ENCODE measurements at regions not wholly inside any gene's neighbourhood (a gene's known extent, or its start where the extent isn't known, plus 50 kb on each side); places are given as distances from the start of the nearest gene placed in this dataset.

GRCh38 chr12:75715323-75715644 is 203.9 kb upstream of the KRR1 start:
- no peaks in the 10 kb centered on the region for H3K36me3 Mint-ChIP-seq (ENCODE audit: low read depth)
- H3K27ac Mint-ChIP-seq, result no peak overlapping the region
- intact Hi-C loops (cut with micrococcal nuclease), result no loop called here
- H3K4me1 Mint-ChIP-seq (ENCODE audit: low read depth), result peaks cover 3% of the 10 kb centered on the region
- H3K4me3 Mint-ChIP-seq, result no peak overlapping the region
- DNase-seq, result no peak
- no peaks in the 10 kb centered on the region for H3K9me3 Mint-ChIP-seq
- CTCF ChIA-PET, result no interaction called here
- H3K27me3 Mint-ChIP-seq (ENCODE audit: low read depth), result no peaks in the 10 kb centered on the region

GRCh38 chr12:75714462-75715322 is 203.3 kb upstream of the KRR1 start:
- no peak for DNase-seq
- intact Hi-C loops (cut with micrococcal nuclease), result no loop called here
- CTCF ChIA-PET, result no interaction called here
- no peaks in the 10 kb centered on the region for H3K36me3 Mint-ChIP-seq (ENCODE audit: low read depth)
- H3K27ac Mint-ChIP-seq, result no peak overlapping the region
- no peaks in the 10 kb centered on the region for H3K27me3 Mint-ChIP-seq (ENCODE audit: low read depth)
- peaks cover 3% of the 10 kb centered on the region for H3K4me1 Mint-ChIP-seq (ENCODE audit: low read depth)
- H3K4me3 Mint-ChIP-seq, result no peak overlapping the region
- H3K9me3 Mint-ChIP-seq, result no peaks in the 10 kb centered on the region

GRCh38 chr12:75713434-75713833 is 202.0 kb upstream of the KRR1 start:
- Mint-ChIP-seq H3K9me3 (no peaks in the 10 kb centered on the region), H3K27ac (no peak overlapping the region), H3K36me3 (ENCODE audit: low read depth) (no peaks in the 10 kb centered on the region), H3K4me3 (no peak overlapping the region), H3K27me3 (ENCODE audit: low read depth) (no peaks in the 10 kb centered on the region), H3K4me1 (ENCODE audit: low read depth) (peaks cover 3% of the 10 kb centered on the region)
- CTCF ChIA-PET, result no interaction called here
- no peak for DNase-seq
- intact Hi-C loops (cut with micrococcal nuclease), result no loop called here

GRCh38 chr12:75712223-75712622 is 200.8 kb upstream of the KRR1 start:
- H3K9me3 Mint-ChIP-seq, result no peaks in the 10 kb centered on the region
- no peak for DNase-seq
- no peak overlapping the region for H3K4me3 Mint-ChIP-seq
- intact Hi-C loops (cut with micrococcal nuclease), result no loop called here
- CTCF ChIA-PET, result no interaction called here
- H3K27me3 Mint-ChIP-seq (ENCODE audit: low read depth), result no peaks in the 10 kb centered on the region
- no peak overlapping the region for H3K27ac Mint-ChIP-seq
- peaks cover 3% of the 10 kb centered on the region for H3K4me1 Mint-ChIP-seq (ENCODE audit: low read depth)
- no peaks in the 10 kb centered on the region for H3K36me3 Mint-ChIP-seq (ENCODE audit: low read depth)

- H3K27ac Mint-ChIP-seq, result no peak overlapping the region
- no peak for DNase-seq
- no peaks in the 10 kb centered on the region for H3K9me3 Mint-ChIP-seq
- H3K4me1 Mint-ChIP-seq (ENCODE audit: low read depth), result peaks cover 3% of the 10 kb centered on the region
- intact Hi-C loops (cut with micrococcal nuclease), result no loop called here
- H3K4me3 Mint-ChIP-seq, result no peak overlapping the region
- H3K36me3 Mint-ChIP-seq (ENCODE audit: low read depth), result no peaks in the 10 kb centered on the region
- H3K27me3 Mint-ChIP-seq (ENCODE audit: low read depth), result no peaks in the 10 kb centered on the region
- CTCF ChIA-PET, result no interaction called here
These were observed 199.9 kb upstream of the KRR1 start for GRCh38 chr12:75711271-75711670.

- Mint-ChIP-seq H3K36me3 (ENCODE audit: low read depth) (no peaks in the 10 kb centered on the region), H3K27ac (no peak overlapping the region), H3K4me1 (ENCODE audit: low read depth) (peaks cover 3% of the 10 kb centered on the region), H3K4me3 (no peak overlapping the region), H3K27me3 (ENCODE audit: low read depth) (no peaks in the 10 kb centered on the region), H3K9me3 (no peaks in the 10 kb centered on the region)
- CTCF ChIA-PET, result interaction anchor here (0.7 kb wide), 2 partner anchors 179 to 264 kb away, joined by 3 to 8 read pairs; no protein-coding TSS in a partner anchor
- intact Hi-C loops (cut with micrococcal nuclease), result no loop called here
- no peak for DNase-seq
These were observed 199.1 kb upstream of the KRR1 start for GRCh38 chr12:75710361-75711069.

- H3K9me3 Mint-ChIP-seq, result no peaks in the 10 kb centered on the region
- CTCF ChIA-PET, result no interaction called here
- H3K27ac Mint-ChIP-seq, result no peak overlapping the region
- intact Hi-C loops (cut with micrococcal nuclease), result no loop called here
- no peaks in the 10 kb centered on the region for H3K27me3 Mint-ChIP-seq (ENCODE audit: low read depth)
- DNase-seq, result no peak
- no peak overlapping the region for H3K4me3 Mint-ChIP-seq
- peaks cover 3% of the 10 kb centered on the region for H3K4me1 Mint-ChIP-seq (ENCODE audit: low read depth)
- H3K36me3 Mint-ChIP-seq (ENCODE audit: low read depth), result no peaks in the 10 kb centered on the region
These were observed 198.1 kb upstream of the KRR1 start for GRCh38 chr12:75709503-75709902.

GRCh38 chr12:75708802-75709201 is 197.4 kb upstream of the KRR1 start:
- Mint-ChIP-seq H3K36me3 (ENCODE audit: low read depth) (no peaks in the 10 kb centered on the region), H3K9me3 (no peaks in the 10 kb centered on the region), H3K27ac (no peak overlapping the region), H3K4me1 (ENCODE audit: low read depth) (peaks cover 3% of the 10 kb centered on the region), H3K27me3 (ENCODE audit: low read depth) (no peaks in the 10 kb centered on the region), H3K4me3 (no peak overlapping the region)
- CTCF ChIA-PET, result no interaction called here
- no peak for DNase-seq
- intact Hi-C loops (cut with micrococcal nuclease), result no loop called here

GRCh38 chr12:75707983-75708382 is 196.6 kb upstream of the KRR1 start:
- CTCF ChIA-PET, result no interaction called here
- Mint-ChIP-seq H3K27ac (no peak overlapping the region), H3K27me3 (ENCODE audit: low read depth) (no peaks in the 10 kb centered on the region), H3K4me3 (no peak overlapping the region), H3K4me1 (ENCODE audit: low read depth) (no peaks in the 10 kb centered on the region), H3K9me3 (no peaks in the 10 kb centered on the region), H3K36me3 (ENCODE audit: low read depth) (no peaks in the 10 kb centered on the region)
- intact Hi-C loops (cut with micrococcal nuclease), result no loop called here
- DNase-seq, result no peak

- Mint-ChIP-seq H3K9me3 (no peaks in the 10 kb centered on the region), H3K4me3 (no peak overlapping the region), H3K27ac (no peak overlapping the region), H3K4me1 (ENCODE audit: low read depth) (peaks cover 6% of the 10 kb centered on the region), H3K27me3 (ENCODE audit: low read depth) (no peaks in the 10 kb centered on the region), H3K36me3 (ENCODE audit: low read depth) (no peaks in the 10 kb centered on the region)
- CTCF ChIA-PET, result no interaction called here
- intact Hi-C loops (cut with micrococcal nuclease), result no loop called here
- DNase-seq, result no peak
These were observed 195.6 kb upstream of the KRR1 start for GRCh38 chr12:75706786-75707605.

GRCh38 chr12:75705749-75706711 is 194.6 kb upstream of the KRR1 start:
- H3K9me3 Mint-ChIP-seq, result no peaks in the 10 kb centered on the region
- H3K27ac Mint-ChIP-seq, result no peak overlapping the region

GRCh38 chr12:75704664-75705063 is 193.3 kb upstream of the KRR1 start:
- CTCF ChIA-PET, result no interaction called here
- Mint-ChIP-seq H3K9me3 (no peaks in the 10 kb centered on the region), H3K27me3 (ENCODE audit: low read depth) (no peaks in the 10 kb centered on the region), H3K4me1 (ENCODE audit: low read depth) (peaks cover 7% of the 10 kb centered on the region), H3K36me3 (ENCODE audit: low read depth) (no peaks in the 10 kb centered on the region), H3K27ac (no peak overlapping the region), H3K4me3 (no peak overlapping the region)
- intact Hi-C loops (cut with micrococcal nuclease), result loop anchor here (5.0 kb wide), 1 partner anchor 88 kb away; no protein-coding TSS in a partner anchor
- no peak for DNase-seq

More at GRCh38 chr12:75705749-75706711, 194.6 kb upstream of the KRR1 start:
- Mint-ChIP-seq H3K4me1 (ENCODE audit: low read depth) (peaks cover 7% of the 10 kb centered on the region), H3K27me3 (ENCODE audit: low read depth) (no peaks in the 10 kb centered on the region), H3K4me3 (no peak overlapping the region), H3K36me3 (ENCODE audit: low read depth) (no peaks in the 10 kb centered on the region)
- CTCF ChIA-PET, result no interaction called here
- intact Hi-C loops (cut with micrococcal nuclease), result no loop called here
- no peak for DNase-seq
